T-helper 2 cell (primary cell): ENCODE measurements at regions not wholly inside any gene's neighbourhood (a gene's known extent, or its start where the extent isn't known, plus 50 kb on each side); places are given as distances from the start of the nearest gene placed in this dataset.
"Not testable (repeated sequence)": the region's sequence is repeated elsewhere in the genome, so short reads cannot be mapped to it uniquely, and the experiment has no call there.

Experiments
- DNase-seq, 5 experiments: peaks; one replicate each; pipeline versions ENCODE4 v3.0.0 to v3.0.0-alpha.2; 2012 to 2022

DNA sequence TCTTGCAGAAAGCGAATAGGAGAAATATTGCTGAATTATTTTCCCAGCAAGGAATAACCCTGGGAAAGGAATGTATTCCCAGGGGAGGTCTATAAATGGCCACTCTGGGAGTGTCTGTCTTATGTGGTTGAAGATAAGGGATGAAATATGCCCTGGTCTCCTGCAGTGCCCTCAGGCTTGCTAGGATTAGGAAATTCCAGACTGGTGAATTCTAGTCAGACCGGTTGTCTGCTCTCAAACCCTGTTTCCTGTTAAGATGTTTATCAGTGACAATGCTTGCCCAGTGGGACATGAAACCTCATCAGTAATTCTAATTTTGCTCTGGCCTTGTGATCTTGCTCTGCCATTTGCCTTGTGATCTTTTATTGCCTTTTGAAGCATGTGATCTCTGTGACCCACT lies 148.2 kb upstream of the CHODL start:
- DNase-seq, result not testable (repeated sequence)

- DNase-seq, result no peak
These were observed 154.8 kb upstream of the CHODL start for GRCh38 chr21:18089786-18090185.

- DNase-seq, result no peak
These were observed 174.2 kb upstream of the CHODL start for GRCh38 chr21:18070392-18070791.

DNA sequence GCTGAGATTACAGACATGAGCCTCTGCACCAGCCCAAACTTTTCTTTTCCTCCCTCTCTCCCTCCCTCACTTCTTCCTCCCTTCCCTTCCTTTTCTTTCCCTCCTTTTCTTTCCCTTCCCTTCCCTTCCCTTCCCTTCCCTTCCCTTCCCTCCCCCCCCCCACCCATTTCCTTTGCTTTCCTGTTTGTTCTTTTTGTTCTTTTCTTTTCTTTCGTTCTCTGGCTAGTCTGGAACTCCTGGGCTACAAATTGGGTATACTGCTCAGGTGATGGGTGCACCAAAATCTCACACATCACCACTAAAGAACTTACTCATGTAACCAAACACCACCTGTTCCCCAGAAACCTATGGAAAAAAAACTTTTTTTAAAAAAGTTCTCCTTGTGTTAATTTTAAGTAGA lies 174.8 kb upstream of the CHODL start:
- DNase-seq, result no peak

GRCh38 chr21:18060402-18060801 lies 184.2 kb upstream of the CHODL start:
- DNase-seq, result no peak

DNA sequence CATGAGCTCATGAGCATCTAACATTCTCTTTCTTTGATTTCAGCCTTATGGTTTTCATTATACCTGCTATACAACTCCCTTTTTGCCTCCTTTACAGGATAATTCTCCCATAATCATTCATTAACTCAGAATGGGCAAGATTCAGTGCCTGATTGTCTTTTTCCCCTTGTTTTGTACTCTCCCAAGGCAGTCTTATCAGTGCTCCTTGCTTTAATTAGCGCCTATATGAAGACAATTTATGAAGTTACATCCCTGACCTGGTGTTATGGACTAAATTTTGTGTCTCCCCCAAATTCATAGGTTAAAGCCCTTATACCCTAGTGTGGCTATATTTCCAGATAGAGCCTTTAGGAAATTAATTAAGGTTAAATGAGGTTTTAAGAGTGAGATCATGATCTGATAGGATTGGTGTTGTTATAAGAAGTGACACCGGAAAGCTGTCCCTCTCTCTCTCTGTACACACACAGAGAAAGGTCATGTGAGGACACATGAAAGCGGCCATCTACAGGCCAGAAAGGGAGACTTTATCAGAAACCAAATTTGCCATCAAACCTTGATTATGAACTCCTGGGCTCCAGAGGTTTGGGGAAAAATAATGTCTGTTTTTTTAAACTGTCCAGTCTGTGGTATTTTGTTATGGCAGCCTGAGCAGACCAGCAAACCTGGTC lies 185.8 kb upstream of the CHODL start:
- no peak for DNase-seq

GRCh38 chr21:18053151-18053550 lies 191.5 kb upstream of the CHODL start:
- no peak for DNase-seq

- DNase-seq, result no peak
These were observed 195.2 kb upstream of the CHODL start for GRCh38 chr21:18049461-18049860.

GRCh38 chr21:18041012-18041411 lies 203.6 kb upstream of the CHODL start:
- peak in 1 of 5 experiments; percentile 33 for DNase-seq

DNA sequence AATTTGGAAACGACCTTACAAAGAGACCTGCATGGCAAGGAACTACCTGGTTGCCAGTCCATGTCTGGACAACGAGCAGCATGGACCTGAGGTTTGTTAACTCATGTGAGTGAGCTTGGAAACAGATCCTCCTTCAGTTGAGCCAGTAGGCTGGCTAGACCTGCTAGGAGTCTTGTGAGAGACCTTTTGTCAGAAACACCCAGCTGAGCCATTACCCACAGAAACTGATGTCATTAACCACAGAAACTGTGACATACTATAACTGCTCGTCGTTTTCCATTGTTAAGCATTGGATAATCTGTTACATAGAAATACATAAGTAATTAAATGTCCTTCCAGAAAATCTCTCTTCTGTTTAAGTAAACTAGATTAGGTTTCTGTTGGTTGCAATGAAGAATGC lies 211.1 kb upstream of the C21orf91 start:
- peak in 1 of 5 experiments; percentile 6 for DNase-seq

- no peak for DNase-seq
These were observed 207.2 kb upstream of the C21orf91 start for GRCh38 chr21:18026359-18026758.

DNA sequence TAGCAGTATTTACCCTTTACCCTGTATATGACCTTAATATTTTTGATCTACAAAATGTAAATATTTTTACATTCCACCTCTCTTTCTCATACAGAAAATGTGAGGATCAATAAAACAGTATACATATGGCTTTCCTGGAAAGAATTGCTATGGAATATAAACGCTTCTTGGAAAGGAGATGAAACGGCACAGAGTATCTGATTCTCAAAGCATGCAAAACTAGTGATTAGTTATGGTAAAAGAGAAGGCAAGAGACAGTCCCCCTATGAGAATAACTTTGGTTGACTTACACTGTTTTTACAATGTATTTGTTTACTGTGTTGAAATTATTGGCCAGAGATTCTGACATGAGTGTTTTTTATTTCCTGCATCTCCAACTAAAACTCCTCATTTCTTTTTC lies 204.6 kb upstream of the C21orf91 start:
- DNase-seq, result no peak

DNA sequence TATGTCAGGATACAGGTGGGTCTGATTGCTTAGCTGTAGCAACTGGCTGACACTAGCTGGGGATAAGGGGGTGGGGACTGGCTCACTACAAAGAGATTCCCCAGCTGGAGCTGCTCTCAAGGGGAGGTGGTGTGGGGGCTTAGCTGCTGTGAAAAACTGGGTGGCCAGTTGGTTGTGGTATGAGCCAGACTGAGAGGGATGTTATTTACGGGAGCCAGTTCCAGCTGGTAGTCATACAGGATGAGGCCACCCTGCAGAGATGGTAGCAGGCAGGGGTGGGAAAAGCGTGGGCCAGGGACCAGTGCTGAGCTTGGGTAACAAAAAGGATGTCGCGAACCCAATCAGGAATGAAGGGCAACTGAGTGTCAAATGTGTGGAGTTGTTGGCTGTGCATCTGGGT lies 204.0 kb upstream of the C21orf91 start:
- DNase-seq, result no peak

DNA sequence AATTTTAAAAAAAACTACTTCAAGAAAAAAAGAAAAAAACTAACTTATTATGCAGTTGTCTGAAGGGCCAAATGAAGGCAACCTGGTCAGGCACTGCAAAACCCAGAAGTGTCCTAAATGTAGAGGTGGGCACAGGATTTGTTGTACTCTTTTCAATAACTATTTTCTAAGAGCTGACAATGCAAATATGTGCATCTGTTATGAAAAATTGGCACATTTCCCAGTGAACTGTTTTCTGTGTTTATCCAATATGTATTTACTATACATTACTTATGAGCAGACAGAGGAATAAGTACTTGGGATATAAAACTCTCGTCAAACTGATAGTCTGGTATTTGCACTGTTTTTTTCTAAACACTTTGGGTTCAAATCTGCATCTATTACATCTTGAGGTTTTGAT lies 188.0 kb upstream of the C21orf91 start:
- no peak for DNase-seq

- DNase-seq, result no peak
These were observed 187.5 kb upstream of the C21orf91 start for GRCh38 chr21:18006691-18007090.

DNA sequence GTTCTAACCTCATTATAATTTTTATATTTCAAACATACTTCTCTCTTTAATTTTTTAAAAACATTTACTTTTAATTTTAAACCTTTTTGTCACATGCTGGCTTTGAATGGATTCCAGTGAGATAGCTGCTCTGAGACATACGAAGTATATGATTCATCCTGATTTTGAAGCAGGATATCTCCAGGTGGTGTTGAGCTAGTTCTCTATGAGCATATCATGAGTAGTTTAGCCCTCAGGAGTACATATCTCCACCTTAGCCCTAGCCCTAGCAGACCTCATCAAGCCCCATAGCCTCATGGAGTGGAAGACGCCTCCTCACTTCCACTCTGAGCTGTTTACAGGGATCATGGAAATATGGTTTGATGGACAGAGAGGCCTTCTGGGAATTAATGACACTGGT lies 183.2 kb upstream of the C21orf91 start:
- no peak for DNase-seq

DNA sequence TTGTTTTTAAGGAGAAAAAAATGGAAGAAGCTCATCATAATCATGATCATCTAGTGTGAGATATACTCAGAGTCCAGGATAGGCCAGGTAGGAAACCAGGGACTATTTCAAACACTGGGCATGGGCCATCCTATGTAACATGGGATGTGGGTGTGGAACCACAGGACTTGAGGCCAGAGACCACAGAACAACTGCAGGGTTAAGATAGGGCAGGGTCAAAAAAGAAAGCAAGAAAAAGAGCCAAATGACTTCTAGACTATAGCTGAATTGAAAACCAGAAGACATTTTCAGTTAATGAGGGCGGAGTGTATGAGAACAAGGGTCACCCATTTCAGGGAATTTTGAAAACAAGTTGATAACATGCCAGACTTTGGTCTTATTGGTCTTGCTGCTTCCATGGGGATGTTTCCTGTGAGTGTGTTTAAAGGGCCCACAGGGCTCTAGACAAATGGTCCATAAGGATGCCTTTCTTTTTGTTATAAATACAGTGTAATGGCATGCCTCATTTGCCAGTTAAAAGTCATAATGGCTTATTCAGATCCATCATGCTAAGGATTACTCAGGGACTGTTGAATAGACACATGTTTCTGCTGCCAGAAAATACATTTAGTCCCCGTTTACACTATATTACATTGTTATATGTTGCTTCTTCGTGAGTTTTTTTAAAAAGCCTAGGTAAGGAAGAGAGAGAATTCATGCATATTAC lies 182.0 kb upstream of the C21orf91 start:
- no peak for DNase-seq

GRCh38 chr21:17998599-17998998 lies 179.4 kb upstream of the C21orf91 start:
- not testable (repeated sequence) for DNase-seq

DNA sequence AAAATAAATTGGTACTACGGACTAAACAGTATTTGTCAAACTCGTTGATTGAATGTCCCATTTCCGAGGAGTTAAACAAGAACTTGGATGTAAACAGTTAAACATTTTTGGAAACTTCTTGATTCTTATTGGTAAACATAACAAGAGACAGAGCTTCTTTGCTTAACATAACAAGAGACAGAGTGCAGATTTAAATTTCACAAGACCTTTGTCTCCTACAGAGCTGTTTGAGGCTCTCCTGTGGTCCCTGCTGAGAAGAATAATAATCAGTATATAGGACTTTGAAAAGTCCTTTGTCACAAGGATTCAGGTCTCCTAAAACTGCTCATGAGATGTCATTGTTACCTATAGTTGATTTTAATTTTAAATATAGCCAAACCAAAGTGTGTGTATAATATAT lies 170.6 kb upstream of the C21orf91 start:
- no peak for DNase-seq

- DNase-seq, result no peak
These were observed 168.9 kb upstream of the C21orf91 start for GRCh38 chr21:17988102-17988437.

DNA sequence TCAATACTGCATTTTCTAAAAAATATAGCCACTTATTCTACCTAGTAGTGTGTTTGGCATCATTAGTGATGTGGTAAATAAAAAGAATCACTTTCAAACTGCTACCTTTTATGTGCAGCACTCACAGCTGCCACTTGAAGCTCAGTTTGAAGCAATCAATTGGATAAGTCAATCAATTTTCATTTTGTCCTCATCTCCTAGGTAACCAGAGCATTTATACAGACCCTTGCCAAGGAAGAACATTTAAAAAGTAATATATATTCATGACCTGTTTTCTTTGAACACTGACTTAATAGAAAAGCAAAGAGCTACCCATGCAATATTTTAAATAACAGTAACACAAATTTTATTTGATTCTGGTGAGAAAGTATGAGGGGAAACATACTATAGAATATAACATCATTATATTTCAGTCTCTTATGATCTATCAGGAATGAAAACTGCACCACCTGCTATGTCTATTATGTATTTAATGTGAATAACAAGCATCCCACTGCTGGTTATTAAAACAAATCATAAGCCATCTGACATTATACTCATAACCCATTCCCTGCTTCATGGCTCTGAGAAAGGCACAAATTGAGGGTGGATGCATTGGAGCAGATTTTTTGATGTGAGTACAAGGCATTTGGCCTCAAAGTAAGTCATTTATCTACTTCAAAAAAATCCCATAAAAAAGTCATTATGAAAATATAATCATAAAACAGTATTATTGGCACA lies 168.4 kb upstream of the C21orf91 start:
- DNase-seq, result no peak

DNA sequence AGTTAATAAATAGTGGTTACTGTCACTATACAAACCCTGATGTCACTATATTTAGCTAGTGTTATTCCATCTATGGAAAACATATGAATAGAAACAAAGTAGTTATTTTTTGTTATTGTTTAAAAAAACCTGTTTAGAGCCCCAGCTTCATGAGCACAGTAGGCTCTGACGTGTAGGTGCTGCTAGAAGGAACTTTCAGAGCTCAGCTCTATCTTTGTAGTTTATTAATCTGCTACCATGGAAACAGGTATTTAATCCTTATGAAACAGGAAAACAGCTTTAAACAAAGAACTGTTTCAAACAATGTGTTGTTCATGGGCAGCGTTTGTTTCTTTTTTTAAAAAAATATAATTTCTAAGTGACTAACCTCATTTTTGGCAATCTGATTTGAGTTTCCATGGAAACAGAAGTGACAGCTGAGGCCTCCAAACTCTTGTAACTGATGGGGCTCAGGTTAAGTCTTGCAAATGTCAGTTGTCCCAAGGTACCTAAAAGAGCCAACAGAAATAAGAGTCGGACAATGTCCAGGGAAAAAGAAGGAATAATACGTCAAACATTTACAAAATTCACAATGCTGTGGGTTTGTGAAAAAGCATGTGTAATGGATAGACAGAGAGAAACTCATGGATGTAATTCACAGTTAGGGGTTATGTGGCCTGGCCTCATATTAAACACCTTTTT lies 162.0 kb upstream of the C21orf91 start:
- DNase-seq, result no peak

DNA sequence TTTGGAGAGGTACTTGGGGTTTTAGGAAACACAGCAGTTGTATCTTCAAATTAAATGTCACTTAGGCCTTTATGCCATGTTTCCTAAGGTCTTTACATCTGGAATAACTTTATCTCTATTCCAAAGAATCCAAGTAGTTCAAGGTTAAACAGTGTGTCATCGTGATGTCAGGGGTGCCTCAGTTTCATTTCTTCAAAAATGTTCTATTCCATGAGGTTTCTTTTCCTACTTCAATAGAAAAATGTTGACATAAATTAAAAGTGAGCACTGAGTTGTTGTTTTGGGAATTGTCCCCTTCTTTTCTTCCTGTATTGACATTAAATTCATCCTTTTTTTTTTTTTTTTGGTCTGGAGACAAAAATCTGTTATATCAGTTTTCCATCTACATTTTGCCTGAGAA lies 160.6 kb upstream of the C21orf91 start:
- DNase-seq, result no peak

DNA sequence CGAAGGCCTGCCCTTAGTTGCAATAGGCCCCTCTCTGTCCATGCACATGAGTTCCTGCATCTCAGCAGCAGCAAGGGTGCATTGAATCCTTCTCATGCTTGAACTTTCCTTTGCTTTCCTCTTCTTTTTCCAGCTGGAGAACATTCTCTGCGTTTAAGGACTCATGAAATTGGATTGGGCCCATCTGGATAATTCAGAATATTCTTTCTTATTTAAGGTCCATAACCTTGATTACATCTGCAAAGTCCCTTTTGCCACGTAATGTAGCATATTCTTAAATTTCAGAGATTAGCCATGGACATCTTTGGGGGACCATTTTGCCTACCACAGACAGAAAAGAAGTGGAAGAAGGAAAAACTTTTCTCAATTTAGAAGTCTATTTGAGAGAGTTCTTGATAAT lies 159.7 kb upstream of the C21orf91 start:
- no peak for DNase-seq
